Spinal cord (tissue), 9 donors: ENCODE measurements at regions not wholly inside any gene's neighbourhood (a gene's known extent, or its start where the extent isn't known, plus 50 kb on each side); places are given as distances from the start of the nearest gene placed in this dataset.

Experiments
- DNase-seq, 6 donors: peaks; one replicate each; pipeline versions ENCODE4 v3.0.0 to v3.0.0-alpha.2; 2013 to 2015; ENCODE audit warnings: low spot score in 6 of 6, low read depth in 4 of 6
- H3K27ac ChIP-seq: one replicate; pipeline ENCODE4 v1.5.1; 2013; ENCODE audit warnings: low read depth, low read length, control low read depth
- H3K27me3 ChIP-seq: one replicate; pipeline ENCODE4 v1.6.1; 2013; ENCODE audit warnings: low read length; ENCODE audit not compliant: control insufficient read depth, insufficient read depth
- H3K36me3 ChIP-seq: one replicate; pipeline ENCODE4 v1.6.1; 2013; ENCODE audit warnings: low read length; ENCODE audit not compliant: control insufficient read depth, insufficient read depth
- H3K4me1 ChIP-seq: one replicate; pipeline ENCODE4 v1.6.1; 2013; ENCODE audit warnings: low read length; ENCODE audit not compliant: control insufficient read depth, insufficient read depth
- H3K4me3 ChIP-seq: one replicate; pipeline ENCODE4 v1.5.1; 2013; ENCODE audit warnings: low read depth, low read length, control low read depth
- H3K9me3 ChIP-seq: one replicate; pipeline ENCODE4 v1.6.1; 2013; ENCODE audit warnings: low read length; ENCODE audit not compliant: control insufficient read depth, insufficient read depth
- WGBS: methylation state at CpG from one replicate; pipeline ENCODE4 v1.1.5; 2013; ENCODE audit warnings: missing lambda C conversion rate; ENCODE audit not compliant: insufficient coverage; 5-methylcytosine and 5-hydroxymethylcytosine counted together
- donor health status: healthy.

GRCh38 chr18:44507729-44508325 lies 172.9 kb upstream of the SETBP1 start:
- H3K9me3 ChIP-seq = no peaks in the 10 kb centered on the region
- no peak overlapping the region for H3K27ac ChIP-seq
- H3K4me3 ChIP-seq = no peak overlapping the region
- H3K27me3 ChIP-seq = no peaks in the 10 kb centered on the region
- 87% methylated on average over 3 of the region's 6 CpGs for WGBS
- H3K4me1 ChIP-seq = no peaks in the 10 kb centered on the region
- no peaks in the 10 kb centered on the region for H3K36me3 ChIP-seq
- DNase-seq = peak in 1 of 6 donors; percentile 35

- WGBS = no CpG with 5 or more reads among the region's 3 CpGs
- H3K4me3 ChIP-seq = no peak overlapping the region
These were observed 172.2 kb upstream of the SETBP1 start for GRCh38 chr18:44508474-44508873.

GRCh38 chr18:44509048-44509447 lies 171.6 kb upstream of the SETBP1 start:
- peak in 2 of 6 donors; percentile 19 to 89 for DNase-seq
- no peaks in the 10 kb centered on the region for H3K27me3 ChIP-seq
- no peak overlapping the region for H3K4me3 ChIP-seq
- H3K27ac ChIP-seq = no peak overlapping the region
- no CpG with 5 or more reads among the region's 2 CpGs for WGBS
- no peaks in the 10 kb centered on the region for H3K36me3 ChIP-seq
- H3K4me1 ChIP-seq = no peaks in the 10 kb centered on the region
- H3K9me3 ChIP-seq = no peaks in the 10 kb centered on the region

More at GRCh38 chr18:44508474-44508873, 172.2 kb upstream of the SETBP1 start:
- H3K27ac ChIP-seq = no peak overlapping the region
- no peaks in the 10 kb centered on the region for H3K36me3 ChIP-seq
- no peaks in the 10 kb centered on the region for H3K27me3 ChIP-seq
- H3K9me3 ChIP-seq = no peaks in the 10 kb centered on the region
- no peak for DNase-seq
- H3K4me1 ChIP-seq = no peaks in the 10 kb centered on the region

- H3K4me1 ChIP-seq = no peaks in the 10 kb centered on the region
- no peaks in the 10 kb centered on the region for H3K36me3 ChIP-seq
- DNase-seq = no peak
- H3K9me3 ChIP-seq = no peaks in the 10 kb centered on the region
- WGBS = no CpG with 5 or more reads among the region's 6 CpGs
- no peaks in the 10 kb centered on the region for H3K27me3 ChIP-seq
- H3K4me3 ChIP-seq = no peak overlapping the region
- H3K27ac ChIP-seq = no peak overlapping the region
These were observed 170.3 kb upstream of the SETBP1 start for GRCh38 chr18:44510390-44510789.

DNA sequence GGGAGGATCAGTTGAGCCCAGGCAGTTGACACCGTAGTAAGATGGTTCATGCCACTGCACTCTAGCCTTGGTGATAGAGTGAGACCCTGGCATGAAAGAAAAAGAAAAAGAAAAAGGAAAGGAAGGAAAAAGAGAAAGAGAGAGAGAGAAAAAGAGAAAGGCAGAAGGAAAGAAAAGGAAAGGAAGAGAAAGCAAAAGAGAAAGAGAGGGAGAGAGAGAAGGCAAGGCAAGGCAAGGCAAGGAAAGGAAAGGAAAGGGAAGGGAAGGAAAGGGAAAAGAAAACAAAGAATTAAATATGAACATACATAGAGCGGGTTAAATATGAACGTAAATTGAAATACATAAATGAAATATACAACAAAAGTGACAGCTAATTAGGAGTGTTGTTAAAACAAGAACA lies 167.5 kb upstream of the SETBP1 start:
- Histone ChIP-seq H3K36me3 (no peaks in the 10 kb centered on the region), H3K27ac (no peak overlapping the region), H3K9me3 (no peaks in the 10 kb centered on the region), H3K4me3 (no peak overlapping the region), H3K27me3 (no peaks in the 10 kb centered on the region), H3K4me1 (no peaks in the 10 kb centered on the region)
- no peak for DNase-seq
- WGBS = 93% methylated on average over 1 of the region's 3 CpGs

DNA sequence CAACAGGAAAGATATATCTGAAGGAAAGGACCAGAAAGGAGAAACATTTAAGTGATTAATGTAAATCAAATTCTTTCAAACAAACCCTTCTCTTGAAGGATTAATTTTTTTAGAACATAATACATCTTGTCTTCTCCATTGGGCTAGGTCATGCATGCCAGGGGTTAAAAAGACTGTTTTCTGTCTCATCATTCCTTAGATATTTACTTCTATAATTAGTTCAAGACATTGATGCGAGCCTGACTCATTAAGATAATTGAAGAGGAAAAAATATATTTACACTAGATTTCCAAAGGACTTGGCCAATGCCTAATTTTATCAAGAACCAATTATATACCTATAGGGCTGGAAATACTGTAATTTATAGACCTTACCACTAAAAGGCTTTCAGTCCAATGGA lies 166.6 kb upstream of the SETBP1 start:
- Histone ChIP-seq H3K27ac (no peak overlapping the region), H3K4me3 (no peak overlapping the region)

DNA sequence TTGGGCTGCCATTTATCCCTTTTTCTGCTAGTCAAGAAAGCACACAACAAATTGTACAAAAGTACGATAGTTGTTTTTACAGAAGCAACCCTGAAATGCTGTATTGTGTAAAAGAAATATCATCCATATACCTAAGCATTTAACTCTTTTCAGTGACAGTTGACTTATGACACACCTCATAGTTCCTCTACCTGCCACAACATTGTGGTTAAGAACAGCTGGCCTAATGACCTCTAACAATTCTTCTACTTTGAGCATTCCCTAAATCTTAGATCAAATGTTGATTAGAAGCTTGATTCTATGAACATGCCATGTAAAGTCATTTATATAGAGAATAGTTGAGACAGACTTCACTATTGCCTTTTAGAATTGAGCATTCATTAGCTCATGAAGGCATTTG lies 165.9 kb upstream of the SETBP1 start:
- Histone ChIP-seq H3K27ac (no peak overlapping the region), H3K36me3 (no peaks in the 10 kb centered on the region), H3K9me3 (no peaks in the 10 kb centered on the region), H3K4me3 (no peak overlapping the region), H3K4me1 (no peaks in the 10 kb centered on the region), H3K27me3 (no peaks in the 10 kb centered on the region)
- DNase-seq = no peak
- WGBS = no CpG with 5 or more reads among the region's 1 CpG

More for the DNA sequence above, 166.6 kb upstream of the SETBP1 start:
- no peaks in the 10 kb centered on the region for H3K4me1 ChIP-seq
- H3K9me3 ChIP-seq = no peaks in the 10 kb centered on the region
- H3K27me3 ChIP-seq = no peaks in the 10 kb centered on the region
- no peaks in the 10 kb centered on the region for H3K36me3 ChIP-seq
- no peak for DNase-seq
- no CpG with 5 or more reads among the region's 1 CpG for WGBS

- H3K27ac ChIP-seq = no peak overlapping the region
- no peaks in the 10 kb centered on the region for H3K9me3 ChIP-seq
- H3K36me3 ChIP-seq = no peaks in the 10 kb centered on the region
- H3K27me3 ChIP-seq = no peaks in the 10 kb centered on the region
- H3K4me3 ChIP-seq = no peak overlapping the region
- peak in 2 of 6 donors; percentile 51 to 70 for DNase-seq
- WGBS = no CpG with 5 or more reads among the region's 1 CpG
- H3K4me1 ChIP-seq = no peaks in the 10 kb centered on the region
These were observed 164.2 kb upstream of the SETBP1 start for GRCh38 chr18:44516450-44516849.

DNA sequence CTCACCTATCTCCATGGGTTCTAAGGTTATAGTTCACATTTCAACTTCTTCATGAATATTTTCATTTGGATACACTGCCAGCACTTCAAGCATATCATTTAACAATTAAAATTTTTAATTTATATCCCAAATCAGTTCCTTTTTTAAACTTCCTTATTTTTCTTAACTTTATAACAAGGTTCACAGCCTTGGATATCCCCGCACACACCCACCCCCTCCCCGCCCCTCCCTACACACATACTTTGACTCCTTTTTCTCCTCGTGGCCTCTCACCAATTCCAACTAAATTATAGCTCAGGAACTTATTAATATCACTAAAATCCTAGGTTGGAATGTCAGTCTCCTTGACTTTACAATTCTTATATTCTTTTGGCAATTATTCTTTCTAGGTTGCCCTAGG lies 163.6 kb upstream of the SETBP1 start:
- Histone ChIP-seq H3K27ac (no peak overlapping the region), H3K36me3 (no peaks in the 10 kb centered on the region), H3K9me3 (no peaks in the 10 kb centered on the region), H3K4me3 (no peak overlapping the region), H3K27me3 (no peaks in the 10 kb centered on the region), H3K4me1 (no peaks in the 10 kb centered on the region)
- 100% methylated on average over 2 of the region's 3 CpGs for WGBS
- DNase-seq = no peak

- no peak overlapping the region for H3K4me3 ChIP-seq
- H3K27ac ChIP-seq = no peak overlapping the region
- H3K4me1 ChIP-seq = no peaks in the 10 kb centered on the region
- peaks cover under 1% of the 10 kb centered on the region for H3K9me3 ChIP-seq
- DNase-seq = no peak
- H3K36me3 ChIP-seq = no peaks in the 10 kb centered on the region
- WGBS = 79% methylated on average over 3 of the region's 4 CpGs
- H3K27me3 ChIP-seq = no peaks in the 10 kb centered on the region
These were observed 162.5 kb upstream of the SETBP1 start for GRCh38 chr18:44518091-44518615.
